ENCODE measurements at regions not wholly inside any gene's neighbourhood (a gene's known extent, or its start where the extent isn't known, plus 50 kb on each side); places are given as distances from the start of the nearest gene placed in this dataset.

- TF ChIP-seq CTCF (IDR thresholded peaks at IDR 0.05; ENCODE audit: extremely low read depth in 1 of 2, insufficient read depth in 1 of 2, low read depth in 1 of 2, low read length in 2 of 2) (no peak), EZH2 (IDR thresholded peaks at IDR 0.05; ENCODE audit: borderline replicate concordance, low read depth, low read length, severe bottlenecking) (no peak), POLR2AphosphoS5 (IDR thresholded peaks at IDR 0.05; ENCODE audit: insufficient read depth, low read depth, low read length) (no peak), MAX (IDR thresholded peaks at IDR 0.05; ENCODE audit: insufficient read depth, insufficient read length) (no peak), POLR2A (IDR thresholded peaks at IDR 0.05; ENCODE audit: low read depth, low read length) (no peak), JUN (IDR thresholded peaks at IDR 0.05; ENCODE audit: borderline replicate concordance, insufficient read depth, insufficient read length, low read depth) (no peak), FOS (IDR thresholded peaks at IDR 0.05; ENCODE audit: borderline replicate concordance, insufficient read depth, low read length) (no peak), MYC (IDR thresholded peaks at IDR 0.05; ENCODE audit: low read depth, low read length) (no peak), GATA2 (IDR thresholded peaks at IDR 0.05; ENCODE audit: insufficient read depth, insufficient read length, low read depth, low read length) (no peak)
These were observed 110.0 kb upstream of the GCFC2 start for GRCh38 chr2:75820693-75821092.

Measured in endothelial cell of umbilical vein (primary cell).